WI38 (cell line): ENCODE measurements at regions not wholly inside any gene's neighbourhood (a gene's known extent, or its start where the extent isn't known, plus 50 kb on each side); places are given as distances from the start of the nearest gene placed in this dataset.

Experiments
- H3K4me3 ChIP-seq: 2 replicates; pipeline ENCODE4 v1.5.1; 2011; ENCODE audit warnings: low read depth, mild to moderate bottlenecking, control low read depth, low read length
- TF ChIP-seq, protein P1 (sequence below): IDR thresholded peaks from 2 replicates; pipeline ENCODE4 v1.5.1; 2012; ENCODE audit warnings: low read depth, mild to moderate bottlenecking, control low read depth, low read length

DNA sequence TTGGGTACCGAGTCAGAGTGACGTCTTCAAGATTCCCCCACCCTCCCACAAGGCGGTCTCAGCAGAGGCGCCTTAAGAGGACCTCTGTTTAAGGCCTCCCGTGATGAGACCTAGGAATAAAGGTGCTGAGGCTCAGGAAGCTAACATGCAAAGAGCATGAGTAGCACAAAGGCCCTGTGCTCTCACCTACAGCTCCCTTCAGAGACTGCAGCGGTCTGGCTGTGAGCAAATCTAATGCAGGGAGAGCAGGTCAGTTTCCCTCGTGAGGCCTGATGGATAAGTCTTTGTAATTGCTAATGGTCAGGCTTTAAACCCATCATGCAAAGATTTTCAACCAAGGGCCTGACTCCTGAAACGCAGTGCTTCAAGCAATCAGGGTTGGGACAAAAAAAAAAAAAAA is 909.3 kb upstream of the GHITM start:
- no peak overlapping the region for H3K4me3 ChIP-seq
- TF ChIP-seq, protein P1, sequence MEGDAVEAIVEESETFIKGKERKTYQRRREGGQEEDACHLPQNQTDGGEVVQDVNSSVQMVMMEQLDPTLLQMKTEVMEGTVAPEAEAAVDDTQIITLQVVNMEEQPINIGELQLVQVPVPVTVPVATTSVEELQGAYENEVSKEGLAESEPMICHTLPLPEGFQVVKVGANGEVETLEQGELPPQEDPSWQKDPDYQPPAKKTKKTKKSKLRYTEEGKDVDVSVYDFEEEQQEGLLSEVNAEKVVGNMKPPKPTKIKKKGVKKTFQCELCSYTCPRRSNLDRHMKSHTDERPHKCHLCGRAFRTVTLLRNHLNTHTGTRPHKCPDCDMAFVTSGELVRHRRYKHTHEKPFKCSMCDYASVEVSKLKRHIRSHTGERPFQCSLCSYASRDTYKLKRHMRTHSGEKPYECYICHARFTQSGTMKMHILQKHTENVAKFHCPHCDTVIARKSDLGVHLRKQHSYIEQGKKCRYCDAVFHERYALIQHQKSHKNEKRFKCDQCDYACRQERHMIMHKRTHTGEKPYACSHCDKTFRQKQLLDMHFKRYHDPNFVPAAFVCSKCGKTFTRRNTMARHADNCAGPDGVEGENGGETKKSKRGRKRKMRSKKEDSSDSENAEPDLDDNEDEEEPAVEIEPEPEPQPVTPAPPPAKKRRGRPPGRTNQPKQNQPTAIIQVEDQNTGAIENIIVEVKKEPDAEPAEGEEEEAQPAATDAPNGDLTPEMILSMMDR = no peak

DNA sequence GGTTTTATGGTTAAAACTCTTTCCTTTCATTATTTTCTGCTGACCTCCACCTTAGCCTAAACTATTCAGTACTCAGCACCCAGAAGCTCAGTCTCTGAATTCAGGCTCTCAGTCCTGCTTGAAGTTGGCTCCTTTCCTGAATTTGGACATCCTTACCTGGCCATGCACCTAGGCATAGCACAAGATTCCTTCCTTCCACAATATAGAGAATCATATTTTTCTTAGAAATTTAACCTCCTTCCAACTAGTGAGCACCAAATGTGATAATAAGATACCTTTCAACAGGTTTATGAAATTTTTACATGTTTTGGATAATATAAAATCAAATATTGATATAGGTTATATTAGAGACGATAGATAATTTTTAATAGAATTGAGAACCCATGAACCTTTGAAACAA is 905.6 kb upstream of the GHITM start:
- TF ChIP-seq, protein P1 = no peak
- H3K4me3 ChIP-seq = no peak overlapping the region

DNA sequence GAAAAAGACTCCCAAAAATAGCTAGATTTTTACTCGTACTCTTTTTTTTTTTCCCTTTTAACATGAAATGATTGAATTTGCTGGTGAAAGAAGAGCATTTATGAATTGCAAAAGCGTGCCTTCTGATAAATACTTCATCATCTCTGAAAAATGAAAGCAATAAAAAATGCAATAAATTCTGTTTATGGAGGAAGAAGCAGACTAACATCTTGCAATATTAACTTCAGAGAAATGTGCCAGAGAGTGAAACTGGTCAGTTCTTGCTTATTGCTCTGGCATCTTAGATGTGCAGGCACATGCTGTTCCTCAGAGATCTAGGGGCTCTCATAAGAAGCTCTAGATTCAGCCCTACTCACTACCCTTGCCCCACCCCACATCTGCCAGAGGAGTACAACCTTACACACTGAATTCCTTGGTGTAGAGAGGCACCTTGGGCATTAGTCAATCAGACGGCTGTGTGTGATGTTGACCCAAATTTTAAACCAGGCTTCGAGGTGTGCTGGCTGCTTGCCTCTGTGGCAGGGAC is 891.1 kb upstream of the GHITM start:
- TF ChIP-seq, protein P1 = no peak
- H3K4me3 ChIP-seq = no peak overlapping the region

DNA sequence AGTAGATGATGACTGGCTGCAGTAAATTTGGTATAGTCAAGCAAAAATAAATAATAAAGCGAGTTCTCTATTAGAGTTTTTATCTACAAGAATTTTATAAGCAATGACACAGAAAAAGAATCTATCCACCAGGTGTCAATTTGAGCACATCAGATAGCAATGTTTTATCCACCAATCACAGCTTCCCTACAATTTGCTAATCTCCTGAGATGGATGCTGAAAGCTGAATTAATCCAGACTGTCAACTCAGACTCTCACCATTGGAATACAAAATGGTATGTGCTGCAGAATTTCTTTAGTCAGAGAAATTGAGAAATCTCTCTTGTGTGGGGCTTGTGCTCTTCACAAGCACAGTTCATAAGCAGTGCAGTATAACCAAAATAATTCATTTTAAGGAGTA is 888.9 kb upstream of the GHITM start:
- H3K4me3 ChIP-seq = no peak overlapping the region
- TF ChIP-seq, protein P1 = no peak

DNA sequence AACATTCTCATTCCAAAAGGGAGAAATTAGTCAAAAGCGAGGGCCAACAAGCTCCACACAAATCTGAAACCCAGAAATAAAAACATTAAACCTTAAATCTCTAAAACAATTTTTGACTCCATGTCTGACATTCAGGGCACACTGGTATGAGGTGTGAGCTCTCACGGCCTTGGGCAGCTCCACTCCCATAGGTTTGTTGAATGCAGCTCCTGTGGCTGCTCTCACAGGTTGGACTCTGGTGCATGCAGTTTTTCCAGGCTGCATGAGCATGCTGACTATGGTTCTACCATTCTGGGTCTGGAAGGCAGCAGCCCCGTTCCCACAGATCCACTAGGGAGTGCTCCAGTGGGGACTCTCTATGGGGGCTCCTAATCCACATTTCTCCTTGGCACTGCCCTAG is 887.1 kb upstream of the GHITM start:
- H3K4me3 ChIP-seq = no peak overlapping the region
- TF ChIP-seq, protein P1 = no peak

DNA sequence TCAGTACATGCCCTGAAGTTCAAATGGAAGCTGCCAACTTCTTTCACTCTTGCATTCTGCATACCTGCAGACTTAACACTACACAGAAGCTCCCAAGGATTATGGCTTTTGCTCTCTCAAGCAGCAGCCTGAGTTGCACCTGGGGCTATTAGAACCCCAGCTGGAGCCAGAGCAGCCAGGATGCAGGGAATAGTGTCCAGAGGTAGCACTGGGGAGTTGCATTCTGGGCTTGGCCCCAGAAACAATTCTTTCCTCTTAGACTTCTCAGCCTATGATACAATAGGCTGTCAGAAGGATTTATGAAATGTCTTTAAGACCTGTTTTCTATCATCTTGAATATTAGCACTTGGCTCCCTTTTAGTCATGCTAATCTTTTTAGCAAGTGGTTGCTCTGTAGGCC is 886.7 kb upstream of the GHITM start:
- TF ChIP-seq, protein P1 = no peak
- H3K4me3 ChIP-seq = no peak overlapping the region

DNA sequence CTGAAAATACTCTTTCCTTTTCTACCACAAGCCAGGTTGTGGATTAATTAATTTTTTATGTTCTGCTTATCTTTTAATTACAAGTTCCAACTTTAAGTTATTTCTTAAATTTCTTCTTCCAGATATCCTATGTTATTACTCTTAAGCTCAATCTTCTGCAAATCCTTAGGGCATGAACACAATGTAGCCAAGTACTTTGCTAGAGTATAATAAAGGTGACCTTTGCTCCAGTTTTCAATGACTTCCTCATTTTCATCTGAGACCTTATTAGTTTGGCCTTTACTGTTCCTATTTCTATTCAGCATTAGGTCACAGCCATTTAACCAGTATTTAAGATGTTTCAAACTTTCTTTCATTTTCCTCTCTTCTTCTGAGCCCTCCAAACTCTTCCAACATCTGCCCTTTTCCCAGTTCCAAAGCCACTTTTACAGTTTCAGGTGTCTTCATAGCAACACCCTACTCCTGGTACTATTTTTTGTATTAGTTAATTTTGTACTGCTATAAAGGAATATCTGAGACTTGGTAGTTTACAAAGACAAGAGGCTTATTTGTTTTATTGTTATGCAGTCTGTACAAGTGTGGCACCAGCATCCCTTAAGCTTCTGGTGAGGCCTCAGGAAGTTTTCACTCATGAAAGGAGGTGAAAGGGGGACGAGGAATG is 886.2 kb upstream of the GHITM start:
- no peak overlapping the region for H3K4me3 ChIP-seq
- TF ChIP-seq, protein P1 = no peak
